GM23338 (cell line): ENCODE measurements at regions not wholly inside any gene's neighbourhood (a gene's known extent, or its start where the extent isn't known, plus 50 kb on each side); places are given as distances from the start of the nearest gene placed in this dataset.

Source experiments
- CTCF ChIP-seq, 2 experiments: fragments of 200-600 bp in 1 of 2; sonication (generic) in 1 of 2; conservative IDR thresholded peaks; 2 replicates each; pipeline versions ENCODE4 v1.5.1 to v1.6.1; 2016 to 2017; ENCODE audit warnings: antibody characterized with exemption in 2 of 2, low read depth in 2 of 2, mild to moderate bottlenecking in 2 of 2, moderate library complexity in 1 of 2
- EZH2 ChIP-seq: fragments of 200-600 bp; sonication (generic); IDR thresholded peaks from one replicate; pipeline ENCODE4 v1.8.0; 2017; ENCODE audit warnings: antibody characterized with exemption, mild to moderate bottlenecking, low read depth; ENCODE audit not compliant: unreplicated experiment
- EZH2phosphoT487 ChIP-seq: fragments of 200-600 bp; sonication (generic); IDR thresholded peaks from one replicate; pipeline ENCODE4 v1.8.1; 2018; ENCODE audit warnings: antibody characterized with exemption; ENCODE audit not compliant: unreplicated experiment
- REST ChIP-seq: IDR thresholded peaks from one replicate; pipeline ENCODE4 v1.6.1; 2018; ENCODE audit warnings: antibody characterized with exemption; ENCODE audit not compliant: unreplicated experiment
- ZNF114 ChIP-seq: fragments of 250-450 bp; sonication (Bioruptor Pico); IDR thresholded peaks from 2 replicates; pipeline ENCODE4 v1.5.0; 2020; ENCODE audit warnings: mild to moderate bottlenecking, moderate library complexity

GRCh38 chr6:21663966-21664313, 70.4 kb downstream of the SOX4 start:
- TF ChIP-seq CTCF (conservative IDR thresholded peaks at IDR 0.05; ENCODE audit: low read depth in 2 of 2) (no peak), EZH2phosphoT487 (no peak), REST (no peak), EZH2 (no peak), ZNF114 (no peak)
